CD4-positive, alpha-beta T cell treated with Interleukin-15 for 4 hours (primary cell): ENCODE measurements at regions not wholly inside any gene's neighbourhood (a gene's known extent, or its start where the extent isn't known, plus 50 kb on each side); places are given as distances from the start of the nearest gene placed in this dataset.
"Not testable (repeated sequence)": the region's sequence is repeated elsewhere in the genome, so short reads cannot be mapped to it uniquely, and the experiment has no call there.

ENCODE experiments used
- DNase-seq: peaks from one replicate; pipeline ENCODE4 v3.0.0-alpha.2; 2020; ENCODE audit warnings: low spot score

DNA sequence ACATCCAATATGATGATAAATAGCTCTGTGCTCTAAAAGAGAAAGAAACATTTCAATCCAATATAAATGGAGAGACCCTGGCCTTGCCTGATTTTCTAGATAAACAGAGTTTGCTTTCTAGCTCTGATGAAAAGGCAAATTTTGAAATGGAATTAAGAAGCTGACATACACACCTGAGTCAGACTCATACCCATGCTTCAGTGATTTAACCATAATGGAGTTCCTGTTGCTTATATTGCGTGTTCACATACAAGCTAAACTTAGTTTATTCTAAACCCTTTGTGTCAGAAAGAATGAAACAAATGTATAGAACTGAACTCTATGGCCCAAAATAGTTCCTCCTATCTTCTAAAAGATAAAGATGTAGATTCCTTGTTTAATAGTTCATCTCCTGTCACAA is 760.8 kb upstream of the ARPP21 start:
- DNase-seq: no peak

DNA sequence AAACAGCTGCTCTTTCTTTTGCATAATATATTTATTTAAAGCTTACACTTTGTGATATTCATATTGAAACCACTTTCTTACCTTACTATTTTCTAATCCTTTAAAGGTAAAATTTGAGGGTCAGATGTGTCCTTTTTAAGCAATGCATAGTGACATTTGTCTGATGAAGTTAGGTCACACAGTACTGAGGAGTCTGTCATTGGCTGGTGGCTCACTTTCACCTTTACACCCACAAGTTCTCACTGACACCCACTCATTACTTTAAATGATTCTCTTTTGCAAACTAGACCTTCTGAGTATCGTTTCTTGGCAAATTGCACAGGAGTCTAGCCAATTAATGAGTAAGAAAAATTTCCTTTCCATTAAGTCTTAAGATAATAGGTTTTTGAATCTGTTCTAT is 758.3 kb upstream of the ARPP21 start:
- DNase-seq: no peak

DNA sequence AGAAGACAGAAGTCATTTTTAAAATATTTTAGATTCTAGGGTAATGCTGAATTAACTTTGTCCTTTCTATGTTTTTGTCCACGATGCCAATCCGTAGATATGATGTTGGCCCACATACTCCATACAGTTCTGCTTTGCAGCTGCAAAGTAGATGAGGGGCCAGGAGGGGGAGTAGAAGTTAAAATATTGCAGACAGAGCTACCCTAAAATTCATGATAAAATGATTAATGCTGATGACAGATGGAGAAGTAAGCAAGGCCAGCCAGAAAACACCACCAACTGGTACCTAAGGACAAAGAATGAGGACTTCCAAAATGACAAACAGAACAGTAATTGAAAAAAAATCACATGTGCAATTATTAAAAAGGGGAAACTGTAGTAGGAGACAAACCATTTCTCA is 756.6 kb upstream of the ARPP21 start:
- DNase-seq: no peak

DNA sequence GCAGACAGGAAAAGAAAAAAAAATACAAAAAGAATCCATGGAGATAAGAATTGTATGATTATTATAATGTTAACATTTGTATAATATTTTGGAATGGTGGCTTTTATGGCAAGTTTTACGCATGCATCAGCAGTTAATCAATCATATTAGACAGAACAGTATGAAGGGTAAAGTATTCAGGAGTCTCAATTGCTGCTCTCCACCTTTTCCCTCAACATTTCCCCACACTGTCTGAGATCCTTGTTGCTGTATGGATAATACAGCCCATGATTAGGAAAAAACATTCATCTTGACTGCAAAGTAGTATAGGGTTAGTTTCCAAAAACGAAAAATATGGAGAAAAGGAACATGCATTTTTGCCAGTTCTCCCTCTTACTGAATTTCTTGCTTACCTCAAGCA is 755.3 kb upstream of the ARPP21 start:
- no peak for DNase-seq

DNA sequence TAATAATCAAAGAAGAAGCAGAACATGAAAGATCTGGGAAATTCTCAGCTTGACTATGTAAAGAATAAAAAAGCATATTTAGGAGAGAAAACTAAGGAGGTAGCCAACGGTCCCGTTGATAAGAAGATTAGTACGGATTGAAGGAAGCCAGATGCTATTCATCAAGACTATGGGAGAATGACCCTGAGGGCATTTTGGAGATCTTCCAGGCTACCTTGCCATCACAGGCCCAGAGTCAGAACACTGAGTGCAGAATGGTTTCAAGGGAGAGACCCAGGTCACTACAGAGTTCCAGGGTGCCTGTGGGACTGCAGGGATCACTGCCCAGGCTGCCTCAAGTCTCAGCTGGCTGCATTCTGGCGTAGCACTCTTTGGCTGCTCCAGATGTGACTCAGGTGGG is 752.9 kb upstream of the ARPP21 start:
- no peak for DNase-seq

DNA sequence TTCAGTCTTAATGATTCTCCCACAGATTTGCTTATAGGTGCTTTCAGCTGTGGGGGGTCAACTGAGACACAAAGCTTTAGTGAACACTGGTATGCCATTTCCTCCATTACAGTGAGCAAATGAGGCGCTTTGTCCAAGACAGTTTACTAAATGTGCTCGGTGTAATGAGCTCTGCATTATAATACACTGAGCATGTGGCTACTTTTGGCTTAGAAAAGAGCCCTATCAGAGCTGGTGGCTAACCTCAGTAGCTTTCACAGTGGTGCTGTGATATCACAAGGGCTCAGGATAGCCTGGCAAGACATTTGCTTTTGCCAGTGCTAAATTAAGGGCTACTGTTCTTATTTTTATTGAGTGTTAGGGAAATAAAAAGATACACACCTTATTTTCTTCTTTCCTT is 749.7 kb upstream of the ARPP21 start:
- no peak for DNase-seq

DNA sequence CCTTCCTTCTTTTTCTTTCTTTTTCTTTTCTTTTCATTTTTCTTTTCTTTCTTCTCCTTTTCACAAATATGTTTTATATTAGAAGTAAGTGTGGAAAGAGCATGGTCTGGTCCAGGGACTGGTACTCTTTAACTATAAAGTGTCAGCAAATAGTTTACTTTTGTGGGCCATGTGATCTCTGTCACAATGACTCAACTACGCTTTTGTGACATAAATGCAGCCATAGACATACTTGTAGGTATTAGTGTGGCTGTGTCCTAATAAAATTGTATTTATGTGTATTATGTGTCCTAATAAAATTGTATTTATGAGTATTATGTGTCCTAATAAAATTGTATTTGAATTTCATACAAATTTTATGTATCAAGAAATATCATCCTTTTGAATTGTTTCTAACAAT is 749.1 kb upstream of the ARPP21 start:
- DNase-seq: no peak

DNA sequence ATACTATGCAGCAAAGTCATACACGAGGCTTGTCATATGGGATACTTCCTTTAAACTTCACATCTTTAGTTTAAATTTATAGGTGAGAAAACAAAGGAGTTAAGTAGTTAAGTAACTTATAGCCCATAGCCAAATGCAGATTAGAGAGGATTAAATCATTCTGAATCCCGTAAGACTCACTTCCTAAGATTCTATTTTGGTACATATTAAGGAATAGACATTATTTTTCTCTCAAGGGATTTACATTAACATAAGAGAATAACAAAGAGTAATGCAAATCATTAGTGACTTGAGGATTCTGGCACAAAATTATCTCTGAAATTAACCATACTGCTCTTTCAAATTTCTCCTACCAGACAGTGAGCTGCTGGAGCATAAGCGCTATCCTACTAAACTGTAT is 747.4 kb upstream of the ARPP21 start:
- DNase-seq: no peak

DNA sequence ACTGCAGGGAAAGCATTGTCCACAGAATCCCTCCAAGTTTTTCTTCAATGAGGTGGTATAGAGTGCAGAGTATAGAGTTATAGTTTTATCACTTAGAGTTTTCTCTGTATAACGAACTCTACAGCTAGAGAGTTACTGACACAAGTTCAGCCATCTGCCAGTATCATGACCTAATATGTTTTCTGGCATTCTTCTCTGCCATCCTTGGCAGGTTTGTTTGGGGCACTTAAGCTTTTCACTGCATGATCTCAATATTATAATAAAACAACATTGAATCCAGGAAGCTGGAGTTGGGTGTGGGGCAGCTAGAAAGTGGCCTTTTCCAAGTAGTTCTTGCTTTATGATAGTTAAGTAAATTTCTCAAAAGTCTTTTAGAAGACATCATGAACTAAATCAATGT is 743.5 kb upstream of the ARPP21 start:
- no peak for DNase-seq

DNA sequence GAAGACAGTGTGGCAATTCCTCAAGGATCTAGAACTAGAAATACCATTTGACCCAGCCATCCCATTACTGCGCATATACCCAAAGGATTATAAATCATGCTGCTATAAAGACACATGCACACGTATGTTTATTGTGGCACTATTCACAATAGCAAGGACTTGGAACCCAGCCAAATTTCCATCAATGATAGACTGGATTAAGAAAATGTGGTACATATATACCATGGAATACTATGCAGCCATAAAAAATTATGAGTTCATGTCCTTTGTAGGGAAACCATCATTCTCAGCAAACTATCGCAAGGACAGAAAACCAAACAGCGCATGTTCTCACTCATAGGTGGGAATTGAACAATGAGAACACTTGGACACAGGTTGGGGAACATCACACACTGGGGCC is 729.6 kb upstream of the ARPP21 start:
- not testable (repeated sequence) for DNase-seq

DNA sequence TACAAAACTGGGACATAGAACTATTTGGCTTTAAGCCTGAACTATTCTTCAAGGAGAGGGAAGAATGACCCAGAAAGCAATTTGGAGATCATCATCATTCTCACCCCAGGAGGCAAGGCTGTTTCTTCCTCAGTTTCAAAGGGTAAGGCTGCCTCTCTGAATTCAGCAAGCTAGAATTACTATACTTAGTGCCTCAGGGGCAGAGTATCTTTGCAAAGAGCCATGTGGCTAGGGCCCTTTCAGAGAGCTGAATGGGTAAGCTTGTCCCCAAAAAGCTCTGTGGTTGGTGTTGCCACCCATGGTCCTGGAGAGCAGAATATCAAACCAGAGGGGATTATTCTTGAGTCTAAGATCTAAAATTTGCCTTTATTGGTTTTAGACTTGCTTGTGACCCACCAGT is 720.3 kb upstream of the ARPP21 start:
- DNase-seq: no peak

DNA sequence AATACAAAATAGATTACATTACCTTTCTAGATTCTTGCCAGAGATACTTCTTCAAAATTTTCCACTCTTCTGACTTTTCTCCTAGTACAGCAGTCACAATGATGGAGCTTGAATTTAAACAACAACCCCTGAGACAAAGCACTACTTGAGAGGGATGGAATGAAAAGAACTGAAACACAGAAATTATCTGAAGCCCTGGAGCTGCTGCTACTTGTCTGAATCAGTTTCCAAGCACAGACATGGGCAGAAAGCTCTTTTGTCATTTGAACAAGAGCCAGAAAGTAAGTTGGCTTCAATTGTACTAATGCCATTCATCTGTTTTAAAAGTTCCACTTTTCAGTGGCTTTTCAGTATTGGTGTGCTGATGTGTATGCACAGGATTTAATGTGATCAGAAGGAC is 718.5 kb upstream of the ARPP21 start:
- DNase-seq: no peak

DNA sequence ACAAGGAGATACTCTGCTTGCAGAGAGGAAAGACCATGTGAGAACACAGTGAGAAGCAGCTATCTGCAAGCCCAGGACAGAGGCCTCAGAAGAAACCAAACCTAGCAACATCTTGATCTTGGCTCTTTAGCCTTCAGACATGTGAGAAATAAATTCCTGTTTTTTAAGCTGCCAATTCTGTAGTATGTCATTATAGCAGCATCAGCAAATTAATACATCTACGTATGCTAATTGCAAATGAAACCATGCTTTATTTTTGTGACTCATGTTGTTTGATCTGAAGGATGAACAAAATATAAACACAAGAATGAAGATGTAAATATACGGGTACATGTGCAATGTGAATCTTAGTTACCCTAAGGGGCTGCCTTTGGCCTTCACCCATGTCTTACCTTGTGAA is 714.4 kb upstream of the ARPP21 start:
- no peak for DNase-seq

DNA sequence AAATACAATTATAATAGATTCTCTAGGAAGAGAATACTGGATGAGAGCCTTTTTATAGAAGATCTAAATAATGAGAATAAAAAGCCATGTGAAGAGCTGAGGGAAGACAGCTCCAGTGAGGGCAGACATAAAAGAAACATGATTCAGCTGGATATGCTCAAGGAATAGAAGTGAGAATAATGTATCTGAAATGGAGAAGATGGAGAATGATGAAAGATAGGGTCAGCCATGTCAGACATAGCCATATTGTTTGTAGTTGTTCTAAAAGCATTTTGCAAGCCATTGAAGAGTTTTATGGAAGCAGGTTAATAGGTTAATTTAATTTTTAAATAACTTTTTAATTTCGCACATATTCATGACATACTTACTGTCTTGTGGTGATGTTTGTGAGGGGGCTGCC is 713.5 kb upstream of the ARPP21 start:
- DNase-seq: no peak

DNA sequence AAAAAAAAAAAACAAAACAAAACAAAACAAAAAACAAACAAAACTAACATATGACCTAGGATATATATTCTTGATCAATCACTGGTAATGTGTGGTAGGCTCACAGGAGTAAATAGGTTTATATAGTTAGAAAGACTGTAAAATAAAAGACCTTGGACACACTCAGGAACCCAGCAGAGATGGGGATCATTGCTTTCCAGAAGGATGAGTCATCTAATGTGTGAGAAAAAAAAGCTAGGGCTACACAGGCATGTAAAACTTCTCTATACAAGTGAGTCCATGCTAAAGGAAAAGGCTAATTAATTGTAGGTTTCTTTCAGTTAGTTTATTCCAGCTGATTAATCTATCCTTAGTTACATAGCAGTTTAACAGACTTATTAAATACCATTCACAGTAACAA is 710.3 kb upstream of the ARPP21 start:
- no peak for DNase-seq

DNA sequence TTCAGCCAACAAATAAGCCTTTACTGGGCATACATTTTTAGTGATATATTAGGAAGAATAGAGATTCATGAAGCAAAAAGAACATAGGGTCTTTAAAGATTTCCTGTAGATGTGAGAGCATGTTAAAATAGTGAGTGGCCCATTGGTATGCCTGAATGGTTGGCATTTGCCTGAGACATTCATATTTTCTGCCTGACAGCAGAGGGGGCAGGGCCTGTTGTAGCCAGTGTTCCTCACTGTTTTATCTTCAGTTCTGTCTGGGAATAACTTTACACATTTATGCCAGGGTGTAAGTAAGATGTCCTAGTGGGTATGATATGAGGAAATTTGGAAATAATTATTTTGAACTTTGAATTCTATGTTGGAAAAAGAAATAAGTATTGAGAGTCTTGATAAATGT is 704.7 kb upstream of the ARPP21 start:
- DNase-seq: no peak

DNA sequence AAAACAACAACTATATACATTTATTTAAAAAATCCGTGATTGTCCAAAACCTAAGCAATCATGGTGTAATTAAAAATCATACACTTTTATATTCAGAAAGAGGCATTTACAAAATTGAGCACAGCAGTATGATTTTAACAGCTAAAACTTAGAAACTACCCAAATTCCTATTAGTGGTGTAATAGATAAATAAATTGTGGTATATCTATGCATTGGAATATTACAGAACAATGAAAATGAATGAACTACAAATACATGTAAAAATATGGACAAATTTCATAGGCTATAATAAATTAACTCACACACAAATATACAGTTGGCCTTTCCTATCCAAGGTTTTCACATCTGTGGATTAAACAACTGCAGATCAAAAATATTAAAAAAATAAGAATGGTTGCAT is 700.5 kb upstream of the ARPP21 start:
- DNase-seq: no peak

DNA sequence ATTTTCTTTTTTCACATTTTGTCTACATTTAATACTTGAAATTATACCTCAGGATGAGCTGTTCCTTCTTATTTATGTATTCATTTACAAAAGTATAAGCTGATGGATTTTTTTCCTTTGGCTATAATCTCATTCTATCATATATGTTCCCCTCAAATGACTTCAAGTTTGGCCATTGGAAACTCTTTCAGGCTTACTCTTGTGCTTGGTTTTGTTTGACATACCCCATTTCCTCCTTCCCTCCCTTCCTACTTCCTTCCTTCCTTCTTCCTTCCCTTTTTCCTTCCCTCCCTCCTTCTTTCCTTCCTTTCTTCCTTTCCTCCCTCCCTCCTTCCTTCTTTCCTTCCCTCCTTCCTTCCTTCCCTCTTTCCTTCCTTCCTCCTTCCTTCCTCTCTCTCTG is 697.1 kb upstream of the ARPP21 start:
- no peak for DNase-seq

DNA sequence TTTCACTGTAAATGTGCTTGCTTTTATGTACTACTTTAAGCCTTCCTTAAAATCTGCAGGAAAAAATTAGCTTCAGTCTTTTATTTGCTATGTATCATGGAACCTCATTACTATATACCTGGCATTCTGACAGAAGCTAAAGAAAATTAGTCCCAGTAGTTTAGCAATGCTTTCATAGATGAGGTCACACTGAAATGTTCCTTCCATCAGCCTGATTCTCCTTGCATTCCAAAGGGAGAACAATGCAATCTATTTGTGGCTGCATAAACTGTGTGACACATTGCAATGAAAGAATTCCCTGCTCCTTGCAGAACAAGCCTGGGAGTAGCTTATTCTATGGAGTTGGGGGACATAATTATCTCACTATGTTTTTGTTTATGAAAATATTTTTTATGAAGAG is 691.5 kb upstream of the ARPP21 start:
- no peak for DNase-seq

DNA sequence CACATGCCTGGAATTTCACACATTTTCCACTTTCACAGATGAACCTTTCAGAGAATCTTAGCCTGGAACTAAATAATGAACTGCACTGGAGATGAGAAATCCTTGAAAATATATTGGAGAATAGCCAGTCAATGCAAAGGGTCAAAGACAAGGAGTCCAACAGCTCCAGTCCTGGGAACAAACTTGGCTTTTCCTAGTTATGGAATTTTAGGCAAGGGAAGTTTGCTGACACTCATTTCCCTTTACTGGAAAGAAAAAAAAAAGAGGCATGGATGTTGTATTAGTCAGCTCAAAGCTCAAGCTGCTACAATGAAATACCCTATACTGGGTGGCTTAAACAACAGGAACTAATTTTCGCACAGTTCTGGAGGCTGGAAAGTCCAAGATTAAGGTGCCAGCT is 690.8 kb upstream of the ARPP21 start:
- DNase-seq: no peak

DNA sequence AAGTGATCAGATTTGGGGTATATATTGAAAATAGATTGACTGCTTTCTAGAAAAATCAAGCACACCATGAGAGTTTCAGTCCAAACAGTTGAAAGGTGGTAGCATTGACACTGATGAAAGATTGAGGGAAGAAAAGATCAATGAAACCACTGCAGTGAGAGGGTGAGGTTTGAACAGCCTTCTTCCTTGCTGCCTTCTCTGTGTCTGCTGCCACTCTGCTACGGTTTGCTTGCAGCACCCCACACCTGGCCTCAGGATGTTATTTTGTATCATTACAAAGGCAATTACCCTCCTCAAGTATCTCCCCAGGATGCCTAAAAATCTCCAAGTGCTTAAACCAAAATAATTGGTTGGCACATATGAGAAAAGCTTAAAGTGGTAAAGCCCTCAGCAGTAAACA is 683.6 kb upstream of the ARPP21 start:
- no peak for DNase-seq

DNA sequence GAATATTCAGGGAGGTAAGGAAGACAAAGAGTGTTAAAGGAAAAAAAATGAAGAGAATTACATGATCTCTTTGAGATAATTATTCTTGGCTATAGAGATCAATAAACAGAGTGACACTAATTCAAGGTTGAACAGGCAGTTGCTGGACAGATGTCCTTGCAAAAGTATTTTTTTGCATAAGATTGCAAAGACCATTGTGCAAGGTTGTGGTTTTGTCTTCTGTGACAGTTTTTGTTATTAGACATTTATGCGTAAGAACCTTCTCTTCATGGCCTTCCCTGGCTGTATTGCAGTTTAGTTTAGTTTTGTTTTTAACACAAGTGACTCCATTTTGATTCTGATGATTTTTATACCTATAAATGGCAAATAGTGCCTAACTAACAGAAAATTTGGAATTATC is 682.8 kb upstream of the ARPP21 start:
- DNase-seq: no peak

DNA sequence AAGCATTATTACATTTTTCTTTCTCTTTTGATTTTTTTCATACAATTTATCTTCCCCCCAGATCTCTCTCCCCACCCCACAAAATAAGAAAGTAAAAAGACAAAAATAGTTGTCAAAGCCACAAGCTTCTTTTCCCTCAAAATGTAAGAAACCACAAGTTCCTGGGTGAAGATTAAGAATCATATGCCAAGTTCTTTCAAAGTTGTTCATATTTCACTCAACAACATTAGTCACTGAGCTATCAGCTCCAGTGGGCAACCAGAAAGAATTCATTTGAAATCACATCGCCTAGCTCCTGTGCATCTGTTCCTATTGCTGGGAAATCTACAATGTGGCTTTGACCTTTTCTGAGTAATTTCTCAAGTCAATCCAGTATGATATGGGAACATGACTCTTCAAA is 681.6 kb upstream of the ARPP21 start:
- no peak for DNase-seq

DNA sequence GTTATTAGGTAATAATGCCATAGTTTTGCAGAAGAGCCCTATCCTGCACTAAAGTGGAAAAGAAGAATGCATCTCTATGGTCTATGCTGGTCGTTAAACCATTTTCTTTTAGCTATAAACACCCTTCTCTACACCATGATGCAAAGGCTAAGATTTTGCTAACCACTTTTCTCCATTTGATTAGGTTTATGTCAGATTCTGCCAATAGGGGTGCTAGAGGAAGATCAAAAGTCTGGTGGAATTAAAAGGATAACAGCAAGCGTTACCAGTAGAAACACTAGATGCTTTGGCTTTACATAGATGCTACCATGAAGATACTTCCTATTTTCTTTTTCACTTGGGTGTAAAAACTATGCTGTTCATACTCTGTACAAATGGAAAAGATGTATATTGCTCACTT is 669.8 kb upstream of the ARPP21 start:
- DNase-seq: no peak

DNA sequence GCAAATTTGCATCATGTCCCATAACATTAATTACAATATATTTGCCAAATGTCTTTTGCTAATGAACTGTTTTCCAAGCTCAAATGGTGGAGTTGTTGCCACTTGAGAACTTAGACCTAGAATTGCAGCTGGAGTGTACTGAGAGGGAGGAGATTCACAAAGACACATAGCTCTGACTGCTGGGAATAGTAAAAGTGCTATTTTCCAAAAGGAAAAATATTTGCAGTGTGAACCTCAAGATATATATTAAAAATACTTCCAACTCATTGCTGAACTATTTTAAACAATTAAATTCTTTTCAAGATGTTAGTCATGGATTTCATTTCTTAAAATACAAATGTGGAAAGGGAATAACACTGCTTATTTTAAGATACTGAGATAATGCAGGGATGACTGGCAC is 666.8 kb upstream of the ARPP21 start:
- no peak for DNase-seq

DNA sequence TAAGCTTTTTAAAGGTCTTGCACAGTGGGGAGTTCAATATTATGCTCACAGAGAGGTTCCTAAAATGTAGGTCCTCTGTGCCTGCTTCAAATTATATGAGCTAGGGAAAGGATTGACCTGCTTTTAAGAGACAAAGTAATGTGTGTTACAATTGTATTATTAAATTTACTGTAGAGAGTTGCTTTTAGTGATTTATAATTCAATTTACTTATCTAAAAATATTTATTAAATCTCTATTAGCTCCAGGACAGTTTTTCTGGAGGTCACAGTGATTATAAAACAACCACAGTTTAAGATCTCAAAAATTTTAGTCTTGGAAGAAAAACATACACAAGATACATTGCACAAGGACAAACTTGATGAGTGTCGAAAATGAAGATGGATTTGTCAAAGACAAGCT is 665.7 kb upstream of the ARPP21 start:
- no peak for DNase-seq
